OCI-LY3 (cell line): ENCODE measurements at regions not wholly inside any gene's neighbourhood (a gene's known extent, or its start where the extent isn't known, plus 50 kb on each side); places are given as distances from the start of the nearest gene placed in this dataset.

Source experiments
- EZH2phosphoT487 ChIP-seq: fragments of 200-600 bp; shearing (Covaris generic); IDR thresholded peaks from 2 replicates; pipeline ENCODE4 v1.6.1; 2018; ENCODE audit warnings: antibody characterized with exemption, mixed run types, low read depth
- TF ChIP-seq, protein P1 (sequence below): fragments of 200-600, 300-600 bp; sonication (generic); IDR thresholded peaks from 2 replicates; pipeline ENCODE4 v1.5.1; 2014; ENCODE audit warnings: antibody characterized with exemption, low read length, low read depth

DNA sequence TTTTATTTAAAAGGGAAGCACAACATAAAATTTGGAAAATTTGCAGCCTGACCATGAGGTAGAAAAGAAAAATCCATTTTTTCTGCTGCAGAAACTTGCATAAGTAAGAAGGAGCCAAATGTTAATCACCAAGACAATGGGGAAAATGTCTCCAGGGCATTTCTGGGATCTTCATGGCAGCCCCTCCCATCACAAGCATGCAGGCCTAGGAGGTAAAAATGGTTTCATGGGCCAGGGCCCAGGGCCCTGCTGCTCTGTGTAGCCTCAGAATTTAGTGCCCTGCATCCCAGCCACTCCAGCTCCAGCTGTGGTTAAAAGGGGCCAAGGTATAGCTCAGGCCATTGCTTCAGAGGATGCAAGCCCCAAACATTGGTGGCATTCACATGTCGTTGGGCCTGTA, 735.6 kb downstream of the GALC start:
- TF ChIP-seq, protein P1, sequence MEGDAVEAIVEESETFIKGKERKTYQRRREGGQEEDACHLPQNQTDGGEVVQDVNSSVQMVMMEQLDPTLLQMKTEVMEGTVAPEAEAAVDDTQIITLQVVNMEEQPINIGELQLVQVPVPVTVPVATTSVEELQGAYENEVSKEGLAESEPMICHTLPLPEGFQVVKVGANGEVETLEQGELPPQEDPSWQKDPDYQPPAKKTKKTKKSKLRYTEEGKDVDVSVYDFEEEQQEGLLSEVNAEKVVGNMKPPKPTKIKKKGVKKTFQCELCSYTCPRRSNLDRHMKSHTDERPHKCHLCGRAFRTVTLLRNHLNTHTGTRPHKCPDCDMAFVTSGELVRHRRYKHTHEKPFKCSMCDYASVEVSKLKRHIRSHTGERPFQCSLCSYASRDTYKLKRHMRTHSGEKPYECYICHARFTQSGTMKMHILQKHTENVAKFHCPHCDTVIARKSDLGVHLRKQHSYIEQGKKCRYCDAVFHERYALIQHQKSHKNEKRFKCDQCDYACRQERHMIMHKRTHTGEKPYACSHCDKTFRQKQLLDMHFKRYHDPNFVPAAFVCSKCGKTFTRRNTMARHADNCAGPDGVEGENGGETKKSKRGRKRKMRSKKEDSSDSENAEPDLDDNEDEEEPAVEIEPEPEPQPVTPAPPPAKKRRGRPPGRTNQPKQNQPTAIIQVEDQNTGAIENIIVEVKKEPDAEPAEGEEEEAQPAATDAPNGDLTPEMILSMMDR = no peak
- TF ChIP-seq EZH2phosphoT487 = no peak
